ENCODE measurements at regions not wholly inside any gene's neighbourhood (a gene's known extent, or its start where the extent isn't known, plus 50 kb on each side); places are given as distances from the start of the nearest gene placed in this dataset.

DNA sequence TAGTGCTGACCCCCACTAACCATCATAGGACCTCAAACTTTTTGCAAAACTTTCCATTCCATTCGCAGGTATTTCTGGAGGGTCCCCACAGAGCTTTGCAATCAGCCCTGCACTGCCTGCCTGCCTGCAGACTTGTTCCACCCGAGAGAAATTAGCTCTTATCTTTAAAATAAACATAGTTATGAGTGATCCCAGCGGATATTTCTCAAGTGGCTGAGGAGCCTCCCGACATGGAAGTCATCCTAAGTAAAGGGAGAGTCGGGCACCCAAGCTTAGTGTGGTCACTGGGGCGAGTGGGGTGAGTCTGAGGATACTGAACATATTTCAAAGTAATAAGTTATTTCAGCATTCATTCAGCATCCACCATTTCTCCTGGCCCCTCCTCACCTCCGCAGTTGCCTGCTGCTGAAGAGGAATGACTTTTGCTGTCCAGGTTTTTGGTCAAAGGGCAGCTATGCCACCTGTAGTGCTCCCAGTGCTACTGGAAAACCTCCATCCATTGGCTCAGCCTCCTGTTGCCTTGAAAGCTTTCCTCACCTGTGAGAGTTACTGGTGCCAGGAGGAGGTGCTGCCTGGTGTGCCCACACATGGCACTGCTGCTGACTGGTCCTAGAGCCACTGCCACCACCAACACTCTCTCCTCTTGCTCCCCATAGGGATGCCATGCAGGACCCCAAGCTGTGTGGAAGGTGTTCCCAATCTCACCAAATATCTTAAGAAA lies 89.7 kb upstream of the PCSK1 start:
- TF ChIP-seq, protein P1, sequence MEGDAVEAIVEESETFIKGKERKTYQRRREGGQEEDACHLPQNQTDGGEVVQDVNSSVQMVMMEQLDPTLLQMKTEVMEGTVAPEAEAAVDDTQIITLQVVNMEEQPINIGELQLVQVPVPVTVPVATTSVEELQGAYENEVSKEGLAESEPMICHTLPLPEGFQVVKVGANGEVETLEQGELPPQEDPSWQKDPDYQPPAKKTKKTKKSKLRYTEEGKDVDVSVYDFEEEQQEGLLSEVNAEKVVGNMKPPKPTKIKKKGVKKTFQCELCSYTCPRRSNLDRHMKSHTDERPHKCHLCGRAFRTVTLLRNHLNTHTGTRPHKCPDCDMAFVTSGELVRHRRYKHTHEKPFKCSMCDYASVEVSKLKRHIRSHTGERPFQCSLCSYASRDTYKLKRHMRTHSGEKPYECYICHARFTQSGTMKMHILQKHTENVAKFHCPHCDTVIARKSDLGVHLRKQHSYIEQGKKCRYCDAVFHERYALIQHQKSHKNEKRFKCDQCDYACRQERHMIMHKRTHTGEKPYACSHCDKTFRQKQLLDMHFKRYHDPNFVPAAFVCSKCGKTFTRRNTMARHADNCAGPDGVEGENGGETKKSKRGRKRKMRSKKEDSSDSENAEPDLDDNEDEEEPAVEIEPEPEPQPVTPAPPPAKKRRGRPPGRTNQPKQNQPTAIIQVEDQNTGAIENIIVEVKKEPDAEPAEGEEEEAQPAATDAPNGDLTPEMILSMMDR (conservative IDR thresholded peaks at IDR 0.05), result no peak
- H3K27me3 Mint-ChIP-seq, result peaks cover 7% of the 10 kb centered on the region
- no peaks in the 10 kb centered on the region for H3K9me3 Mint-ChIP-seq
- DNase-seq (ENCODE audit: extremely low spot score, unreplicated experiment), result no peak
- no peak overlapping the region for H3K4me3 Mint-ChIP-seq
- H3K36me3 Mint-ChIP-seq, result no peaks in the 10 kb centered on the region
- no peak overlapping the region for H3K27ac Mint-ChIP-seq
- H3K4me1 Mint-ChIP-seq (ENCODE audit: unreplicated experiment), result no peaks in the 10 kb centered on the region

DNA sequence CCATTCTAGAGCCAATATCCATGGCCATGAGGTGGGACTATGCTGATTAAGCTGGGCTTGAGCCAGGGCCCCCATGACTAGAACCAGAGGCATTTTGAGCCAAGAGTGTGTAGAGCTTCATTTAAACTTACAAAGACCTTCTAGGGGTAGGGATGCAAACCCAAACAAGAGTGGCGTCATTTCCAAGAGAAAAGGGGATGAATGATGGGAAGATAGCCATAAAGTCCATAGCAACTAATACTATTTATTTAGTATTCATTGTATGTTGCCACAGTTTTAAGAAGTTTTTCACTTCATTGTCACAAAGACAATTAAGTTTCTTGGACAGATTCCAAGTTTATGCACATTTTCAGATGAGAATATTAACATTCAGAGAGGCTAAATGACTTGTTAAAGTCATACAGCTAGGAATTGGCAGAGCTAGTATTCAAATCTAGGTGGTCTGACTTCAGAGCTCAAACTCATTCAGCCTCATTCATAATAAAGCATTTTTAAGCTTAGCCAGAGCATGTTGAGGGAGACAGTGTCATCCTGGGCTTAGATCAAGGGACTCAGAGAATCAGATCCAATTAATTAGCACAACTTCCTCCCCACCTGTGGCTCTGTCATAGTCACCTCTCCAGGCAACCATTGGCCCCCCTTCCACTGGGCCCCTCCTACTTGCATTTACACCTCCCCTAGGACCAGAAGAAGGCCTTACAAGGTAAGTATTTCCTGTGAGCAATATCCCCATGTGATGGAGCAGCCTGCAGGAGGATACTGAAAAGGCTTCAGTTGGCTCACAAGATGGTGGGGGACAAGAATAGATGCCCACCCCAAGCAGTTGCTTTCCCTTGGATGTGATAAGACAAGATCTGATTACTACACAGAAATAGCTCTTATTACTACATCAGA lies 95.0 kb upstream of the PCSK1 start:
- H3K4me1 Mint-ChIP-seq (ENCODE audit: unreplicated experiment), result no peaks in the 10 kb centered on the region
- H3K27me3 Mint-ChIP-seq, result peaks cover 7% of the 10 kb centered on the region
- H3K27ac Mint-ChIP-seq, result no peak overlapping the region
- no peak for DNase-seq (ENCODE audit: extremely low spot score, unreplicated experiment)
- TF ChIP-seq, protein P1 (conservative IDR thresholded peaks at IDR 0.05), result no peak
- no peak overlapping the region for H3K4me3 Mint-ChIP-seq
- H3K36me3 Mint-ChIP-seq, result no peaks in the 10 kb centered on the region
- no peaks in the 10 kb centered on the region for H3K9me3 Mint-ChIP-seq

DNA sequence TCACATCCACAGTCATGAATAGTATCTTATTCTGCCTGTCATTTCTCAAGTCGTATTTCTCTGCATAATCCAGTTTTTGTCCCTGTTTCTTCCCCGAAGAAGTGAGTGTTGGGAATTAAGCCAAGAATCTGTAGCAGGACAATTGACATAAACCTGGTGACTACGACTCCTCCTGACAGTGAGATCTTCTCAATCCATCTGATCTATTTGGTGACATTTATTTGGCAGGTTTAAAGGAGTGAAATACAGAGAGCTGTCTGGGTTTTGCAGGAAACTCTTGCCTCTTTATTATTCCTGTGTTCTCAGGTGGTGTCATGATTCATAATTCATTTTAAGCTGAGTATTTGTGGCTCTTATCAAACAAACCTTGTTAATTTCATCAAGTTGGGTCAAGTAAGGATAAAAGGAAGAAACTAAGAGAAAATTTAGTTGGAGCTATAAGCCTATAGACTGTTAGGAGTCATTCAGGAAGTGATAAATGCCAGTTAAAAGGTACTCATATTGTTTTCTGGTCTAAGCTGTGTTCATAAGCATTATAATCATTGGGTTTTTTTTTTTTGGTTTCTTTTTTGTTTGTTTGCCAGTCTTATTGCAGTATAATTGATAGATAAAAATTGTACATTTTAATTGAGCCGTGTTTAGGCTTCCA lies 95.9 kb upstream of the PCSK1 start:
- H3K27ac Mint-ChIP-seq, result no peak overlapping the region
- H3K36me3 Mint-ChIP-seq, result no peaks in the 10 kb centered on the region
- H3K4me1 Mint-ChIP-seq (ENCODE audit: unreplicated experiment), result no peaks in the 10 kb centered on the region
- no peak overlapping the region for H3K4me3 Mint-ChIP-seq
- peaks cover 7% of the 10 kb centered on the region for H3K27me3 Mint-ChIP-seq
- no peaks in the 10 kb centered on the region for H3K9me3 Mint-ChIP-seq
- TF ChIP-seq, protein P1 (conservative IDR thresholded peaks at IDR 0.05), result no peak
- no peak for DNase-seq (ENCODE audit: extremely low spot score, unreplicated experiment)

DNA sequence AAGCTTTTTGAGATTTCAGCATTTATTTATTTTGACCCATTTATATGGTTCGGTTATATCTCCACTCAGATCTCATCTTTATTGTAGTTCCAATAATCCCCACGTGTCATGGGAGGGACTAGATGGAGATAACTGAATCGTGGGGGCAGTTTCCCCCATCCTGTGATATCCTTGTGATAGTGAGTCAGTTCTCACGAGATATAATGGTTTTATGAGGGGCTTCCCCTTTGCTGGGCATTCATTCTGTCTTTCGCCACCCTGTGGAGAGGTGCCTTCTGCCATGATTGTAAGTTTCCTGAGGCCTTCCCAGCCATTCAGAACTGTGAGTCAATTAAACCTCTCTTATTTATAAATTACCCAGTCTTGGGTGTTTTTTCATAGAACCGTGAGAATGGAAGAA lies 96.5 kb upstream of the PCSK1 start:
- no peaks in the 10 kb centered on the region for H3K36me3 Mint-ChIP-seq
- no peak for DNase-seq (ENCODE audit: extremely low spot score, unreplicated experiment)
- H3K4me1 Mint-ChIP-seq (ENCODE audit: unreplicated experiment), result no peaks in the 10 kb centered on the region
- TF ChIP-seq, protein P1 (conservative IDR thresholded peaks at IDR 0.05), result no peak
- no peak overlapping the region for H3K27ac Mint-ChIP-seq
- H3K4me3 Mint-ChIP-seq, result no peak overlapping the region
- H3K27me3 Mint-ChIP-seq, result peaks cover 7% of the 10 kb centered on the region
- H3K9me3 Mint-ChIP-seq, result no peaks in the 10 kb centered on the region

DNA sequence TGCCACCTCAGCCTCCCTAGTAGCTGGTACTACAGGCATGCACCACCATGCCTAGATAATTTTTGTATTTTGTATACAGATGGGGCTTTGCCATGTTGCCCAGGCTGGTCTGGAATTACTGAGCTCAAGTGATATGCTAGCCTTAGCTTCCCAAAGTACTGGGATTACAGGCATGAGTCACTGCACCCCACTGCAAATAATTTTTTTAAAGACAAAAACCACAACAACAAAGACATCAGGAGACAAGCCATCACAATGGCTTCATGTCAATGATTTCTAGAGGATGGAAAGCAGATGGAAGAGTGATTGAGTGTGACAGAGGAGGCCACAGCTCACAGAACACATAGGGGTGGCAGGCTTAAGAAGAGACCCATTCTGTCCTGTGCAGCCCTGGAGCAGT lies 97.9 kb upstream of the PCSK1 start:
- Mint-ChIP-seq H3K4me3 (no peak overlapping the region), H3K27me3 (peaks cover 7% of the 10 kb centered on the region), H3K4me1 (ENCODE audit: unreplicated experiment) (no peaks in the 10 kb centered on the region), H3K36me3 (no peaks in the 10 kb centered on the region), H3K9me3 (no peaks in the 10 kb centered on the region), H3K27ac (no peak overlapping the region)
- no peak for DNase-seq (ENCODE audit: extremely low spot score, unreplicated experiment)
- TF ChIP-seq, protein P1 (conservative IDR thresholded peaks at IDR 0.05), result no peak

Measured in type B pancreatic cell (in vitro differentiated cells).